HG03354 (cell line): ENCODE measurements at regions not wholly inside any gene's neighbourhood (a gene's known extent, or its start where the extent isn't known, plus 50 kb on each side); places are given as distances from the start of the nearest gene placed in this dataset.

Experiments used
- ATAC-seq: cut with Tn5 transposase; IDR thresholded peaks from one replicate; pipeline ENCODE4 v1.9.1; 2021; ENCODE audit warnings: mild to moderate bottlenecking; ENCODE audit not compliant: unreplicated experiment, poor library complexity, severe bottlenecking

DNA sequence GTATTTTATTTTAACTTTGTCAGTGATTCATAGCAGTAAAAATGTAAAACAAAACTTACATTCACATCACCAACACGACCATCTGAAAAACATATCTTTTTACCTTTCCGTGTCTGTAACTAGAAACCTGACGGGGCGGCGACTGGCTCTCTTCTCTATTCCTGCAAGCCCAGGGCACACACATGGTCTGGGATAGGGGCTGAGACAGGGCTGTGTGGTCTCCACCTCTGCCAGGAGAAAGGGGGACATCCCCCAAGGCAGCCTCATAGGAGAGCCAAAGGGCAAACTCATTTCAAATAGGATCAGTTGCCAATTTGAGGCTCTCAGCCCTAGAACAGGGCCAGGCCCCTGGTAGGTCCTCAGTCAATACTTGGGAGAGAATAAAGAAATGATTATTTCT lies 359.4 kb downstream of the TCERG1L start:
- no peak for ATAC-seq

DNA sequence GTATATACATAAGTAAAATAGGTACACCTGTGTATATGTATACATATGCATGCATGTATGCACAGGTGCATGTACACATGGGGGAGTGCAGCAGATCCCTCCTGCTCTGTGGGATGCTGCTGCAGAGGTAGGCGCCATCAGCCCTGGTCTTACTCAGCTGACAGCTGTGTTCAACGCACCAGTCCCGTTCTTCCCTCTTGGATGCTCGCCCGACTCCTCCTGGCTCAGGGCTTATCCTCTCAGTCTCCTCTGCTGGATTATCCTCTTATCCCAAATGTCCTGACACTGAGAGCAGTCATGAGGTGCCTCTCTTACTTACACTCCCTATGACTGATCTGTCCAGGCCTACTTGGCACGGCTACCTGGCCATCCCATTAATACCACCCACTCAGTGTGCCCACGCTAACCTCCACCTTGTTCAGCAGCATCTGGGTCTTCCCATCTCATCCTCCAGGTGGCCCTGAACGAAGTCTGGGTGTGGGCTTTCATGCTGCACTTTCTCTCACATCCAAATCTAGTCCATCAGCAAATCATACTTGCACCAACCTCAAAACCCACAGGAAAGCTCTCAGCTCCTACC lies 357.1 kb downstream of the TCERG1L start:
- ATAC-seq, result no peak

DNA sequence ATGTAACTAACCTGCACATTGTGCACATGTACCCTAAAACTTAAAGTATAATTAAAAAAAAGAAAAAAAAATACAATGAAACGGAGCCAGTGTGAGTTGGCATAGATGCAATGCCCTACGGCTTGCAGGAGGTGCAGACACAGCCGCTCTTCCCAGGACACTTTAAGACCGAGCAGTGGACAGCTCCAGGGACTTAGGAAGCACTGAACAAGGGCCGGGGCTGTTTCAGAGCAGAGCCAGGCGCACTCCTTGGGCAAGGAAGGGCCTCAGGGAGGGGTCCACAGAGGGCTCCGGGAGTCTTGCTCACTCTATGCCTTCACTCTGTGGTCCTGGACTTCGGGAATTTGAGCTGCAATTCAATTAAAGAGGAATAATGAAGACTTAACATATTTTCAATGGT lies 355.3 kb downstream of the TCERG1L start:
- no peak for ATAC-seq

DNA sequence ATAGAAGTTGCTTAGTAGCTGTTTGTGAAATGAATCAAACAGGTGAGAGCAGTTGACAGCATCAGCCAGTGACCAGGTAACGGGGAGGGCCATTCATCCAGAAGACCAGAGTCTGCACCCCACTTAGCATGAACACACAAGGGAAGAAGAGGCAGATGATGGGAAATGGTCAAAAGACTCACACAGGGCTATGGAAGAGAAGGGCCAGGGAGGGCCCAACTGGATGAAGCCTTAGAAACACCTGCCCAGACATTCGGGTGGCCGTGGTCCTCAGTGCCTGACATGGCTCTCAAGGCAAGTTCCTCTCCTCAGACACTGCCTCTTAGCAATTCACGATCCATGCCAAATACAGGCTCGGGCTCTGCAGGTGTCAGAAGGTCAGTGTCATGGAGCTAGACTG lies 354.1 kb downstream of the TCERG1L start:
- no peak for ATAC-seq

DNA sequence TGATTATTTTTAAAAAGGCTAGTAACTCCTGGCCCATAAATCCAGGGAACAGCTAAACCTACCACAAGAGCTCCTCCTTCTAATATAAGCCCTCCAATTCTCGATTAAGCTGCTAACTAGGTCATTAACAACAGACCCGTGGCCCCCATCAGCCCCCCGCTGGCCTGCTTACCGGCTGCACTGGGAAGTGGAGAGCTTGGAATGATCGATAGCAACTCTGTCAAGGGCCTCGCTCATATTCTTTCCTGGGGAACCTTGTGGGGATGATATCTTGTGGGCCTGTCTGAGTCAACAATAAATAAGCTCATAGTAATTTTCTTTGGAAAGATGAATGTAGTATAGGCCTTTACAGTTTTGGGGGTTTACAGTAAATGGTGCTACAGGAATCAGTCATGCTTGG lies 353.5 kb downstream of the TCERG1L start:
- no peak for ATAC-seq

DNA sequence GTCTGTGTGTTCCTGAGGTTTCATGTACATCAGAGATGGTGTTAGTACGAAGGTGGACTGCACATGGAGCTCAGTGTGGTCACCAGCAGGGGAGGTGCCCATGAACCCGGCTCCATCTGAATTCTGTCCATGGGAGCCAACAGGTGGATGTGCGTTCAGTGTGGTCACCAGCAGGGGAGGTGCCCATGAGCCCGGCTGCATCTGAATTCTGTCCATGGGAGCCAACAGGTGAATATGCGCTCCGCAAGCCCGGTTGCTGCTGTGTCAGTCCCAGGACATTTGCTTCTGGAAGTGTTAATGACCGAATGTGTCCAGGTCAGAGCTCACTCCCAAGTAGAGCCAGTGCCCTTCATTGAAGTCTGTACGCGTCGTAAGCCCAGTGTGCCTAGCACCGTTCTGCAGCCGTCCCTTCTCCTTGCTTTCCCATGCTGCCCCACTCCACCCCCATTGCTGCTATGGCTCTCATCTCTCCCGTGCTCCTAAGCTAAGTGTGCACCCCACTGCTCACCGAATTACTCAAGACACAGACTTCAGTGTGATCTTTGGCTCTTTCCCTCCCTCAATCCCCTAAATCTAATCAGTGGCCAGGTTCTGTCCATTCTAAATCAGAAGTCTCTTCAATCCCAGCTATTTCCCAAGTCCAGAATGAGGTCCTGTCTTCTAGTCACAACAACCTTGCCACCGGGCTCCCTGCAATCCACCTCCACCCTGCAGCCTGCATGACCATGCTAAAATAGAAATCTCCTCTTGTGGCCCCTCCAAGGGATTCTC lies 352.4 kb downstream of the TCERG1L start:
- no peak for ATAC-seq

DNA sequence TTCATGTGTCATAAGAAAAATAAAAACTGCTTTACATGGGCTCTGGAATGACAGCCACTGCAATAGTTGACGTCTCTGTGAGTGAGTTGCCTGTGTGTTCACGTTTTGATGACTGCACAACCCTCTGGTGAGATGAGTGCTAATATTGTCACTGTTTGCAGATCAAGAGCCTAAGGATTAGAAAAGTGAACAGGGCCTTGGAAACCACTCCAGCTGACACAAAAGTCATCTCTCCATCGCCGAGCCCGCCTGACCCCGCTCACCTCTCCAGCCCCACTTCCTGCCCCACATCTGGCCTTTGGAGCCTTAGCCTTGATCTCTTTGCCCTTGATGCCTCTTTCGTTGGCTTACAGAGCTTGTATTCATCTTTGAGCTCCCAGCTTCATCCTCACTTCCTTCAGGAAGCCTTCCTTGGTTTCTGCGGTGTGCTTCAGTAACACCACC lies 351.7 kb downstream of the TCERG1L start:
- no peak for ATAC-seq

DNA sequence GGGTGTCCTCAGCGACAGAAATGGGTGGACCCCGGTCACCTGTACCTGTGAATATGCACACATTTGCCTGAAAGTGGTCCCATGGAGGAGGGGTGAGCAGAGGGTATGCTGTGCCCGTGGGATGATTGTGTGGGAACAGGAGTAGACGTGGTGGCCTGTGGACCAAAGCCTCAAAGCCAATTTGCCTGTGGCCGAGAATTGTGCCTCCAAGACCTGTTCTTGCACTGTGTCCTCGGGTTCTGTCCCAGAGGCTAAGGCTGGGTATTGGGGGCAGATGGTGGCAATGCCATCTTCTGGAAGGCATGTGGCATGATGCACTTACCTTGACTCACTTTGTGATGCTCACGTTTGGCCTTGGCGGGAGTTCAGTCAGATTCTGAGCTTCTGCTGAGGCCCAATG lies 351.0 kb downstream of the TCERG1L start:
- no peak for ATAC-seq

DNA sequence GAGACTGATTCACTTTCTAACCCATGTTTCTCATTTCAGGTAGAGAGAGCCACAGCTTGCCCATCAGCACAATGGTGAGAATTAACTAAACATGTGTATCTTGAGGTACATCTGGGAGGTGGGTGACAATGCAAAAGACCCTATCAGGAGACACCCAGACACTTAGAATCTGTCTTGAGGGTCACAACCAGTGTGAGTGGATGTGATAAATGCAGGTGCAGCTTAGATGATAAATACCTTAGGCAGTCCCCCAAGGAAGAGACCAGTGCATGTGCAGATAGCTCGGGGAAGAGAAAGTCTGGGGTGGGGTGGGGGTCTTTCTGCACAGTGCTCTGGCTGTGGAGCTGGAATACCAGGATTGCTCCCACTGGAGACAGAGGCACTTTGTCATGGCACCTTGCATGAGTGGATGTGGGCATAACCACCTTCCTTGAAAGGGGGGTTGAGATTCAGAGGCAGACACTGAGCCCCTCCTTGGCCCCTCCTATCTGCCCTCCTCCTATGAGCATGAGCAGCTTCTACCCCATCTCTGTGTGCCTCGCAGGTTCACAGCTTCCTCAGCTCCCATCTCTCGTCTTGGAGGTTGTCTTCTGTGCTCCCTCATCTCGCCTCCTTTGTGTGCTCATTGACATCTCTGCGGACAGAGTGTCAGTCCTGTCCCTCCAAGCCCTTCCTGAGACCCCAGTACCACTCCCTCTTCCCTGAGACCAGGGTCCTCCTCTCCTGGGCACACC lies 349.8 kb downstream of the TCERG1L start:
- no peak for ATAC-seq

DNA sequence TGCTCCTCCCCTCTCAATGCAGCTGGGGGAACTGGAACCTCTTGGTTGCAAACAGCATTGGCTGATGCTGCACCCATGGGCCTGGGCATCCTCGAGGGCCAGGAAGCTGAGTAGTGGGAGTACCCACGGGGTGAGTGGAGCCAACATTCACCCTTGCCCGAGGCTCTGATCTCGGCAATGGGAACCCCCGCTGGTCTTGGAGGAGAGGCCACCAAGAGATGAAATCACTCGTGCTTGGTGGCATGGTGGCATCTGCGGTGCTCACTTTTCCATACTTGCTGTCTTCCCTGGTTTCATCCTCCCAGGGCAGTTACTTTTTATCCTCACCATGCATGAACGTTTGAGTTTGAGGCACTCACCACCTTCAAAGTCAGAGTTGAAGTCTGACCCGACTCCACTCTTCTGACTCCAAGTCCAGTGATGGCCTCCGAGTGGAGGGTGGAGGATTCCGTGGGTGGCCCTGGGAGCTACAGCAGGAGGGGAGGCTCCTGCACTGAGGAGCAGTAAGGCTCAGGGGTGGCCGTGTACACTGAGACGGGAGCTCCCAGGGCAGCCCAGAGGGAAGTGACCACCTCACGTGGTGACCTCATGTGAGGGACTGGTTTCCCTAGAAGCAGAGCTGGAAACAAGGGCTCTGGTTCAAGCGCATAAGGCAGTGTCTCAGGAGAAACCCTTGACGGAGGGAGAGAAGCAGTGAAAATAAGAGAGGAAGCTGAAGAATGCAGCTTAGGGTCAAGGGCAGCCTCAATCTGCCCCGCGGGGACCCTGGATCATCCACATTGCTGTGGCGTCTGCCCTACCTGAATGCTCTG lies 349.1 kb downstream of the TCERG1L start:
- ATAC-seq, result no peak

DNA sequence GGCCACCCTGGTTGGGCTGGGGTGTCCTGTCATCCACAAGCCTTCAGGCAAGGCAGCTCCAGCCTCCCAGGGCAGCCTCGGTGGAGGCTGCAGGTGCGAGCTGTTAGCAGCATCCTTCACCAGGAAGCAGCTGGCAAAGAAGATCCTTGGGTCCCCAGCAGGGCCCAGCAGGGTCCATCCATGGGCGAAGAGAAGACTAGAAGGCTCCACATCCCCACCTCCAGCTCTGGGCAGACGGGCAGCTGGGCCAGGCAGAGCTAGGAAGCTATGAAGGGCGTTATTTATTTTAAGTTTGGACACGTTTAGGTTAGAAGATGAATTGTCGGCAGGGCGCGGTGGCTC lies 348.5 kb downstream of the TCERG1L start:
- ATAC-seq, result no peak

DNA sequence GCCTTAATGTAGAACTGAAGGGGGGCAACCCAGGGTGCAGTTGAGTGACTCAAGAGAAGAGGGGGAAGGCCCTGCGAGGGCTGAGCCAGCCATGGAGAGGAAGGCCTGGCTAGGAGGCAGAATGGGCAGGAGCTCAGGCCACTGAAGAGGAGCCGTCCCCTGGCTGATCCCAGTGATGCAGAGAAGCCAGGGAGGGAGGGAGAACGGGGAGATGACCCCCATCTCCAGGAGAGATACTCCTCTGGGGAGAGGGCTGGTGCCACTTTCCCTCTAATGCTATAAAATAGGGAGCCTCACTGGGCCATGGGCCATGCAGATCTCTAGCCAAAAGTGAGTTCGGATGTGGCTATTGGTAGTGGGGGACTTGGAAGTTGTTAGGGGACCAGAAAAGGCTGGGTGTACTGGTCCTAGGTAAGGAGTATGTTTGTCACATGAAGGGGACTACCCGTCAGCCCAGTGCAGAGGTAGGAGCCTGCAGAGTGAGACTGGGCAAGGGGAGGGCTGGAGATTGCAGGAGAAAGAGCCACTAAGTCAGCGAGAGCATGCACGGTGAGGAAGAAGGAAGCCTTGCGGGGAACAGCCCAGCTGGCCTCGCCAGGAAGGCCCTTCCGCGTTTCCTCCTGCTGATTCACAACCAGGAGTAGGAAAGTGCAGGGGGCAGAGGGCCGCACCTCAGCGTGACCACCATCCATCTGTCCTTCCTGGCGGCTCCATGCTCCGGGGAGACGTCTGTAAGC lies 347.6 kb downstream of the TCERG1L start:
- ATAC-seq, result no peak

DNA sequence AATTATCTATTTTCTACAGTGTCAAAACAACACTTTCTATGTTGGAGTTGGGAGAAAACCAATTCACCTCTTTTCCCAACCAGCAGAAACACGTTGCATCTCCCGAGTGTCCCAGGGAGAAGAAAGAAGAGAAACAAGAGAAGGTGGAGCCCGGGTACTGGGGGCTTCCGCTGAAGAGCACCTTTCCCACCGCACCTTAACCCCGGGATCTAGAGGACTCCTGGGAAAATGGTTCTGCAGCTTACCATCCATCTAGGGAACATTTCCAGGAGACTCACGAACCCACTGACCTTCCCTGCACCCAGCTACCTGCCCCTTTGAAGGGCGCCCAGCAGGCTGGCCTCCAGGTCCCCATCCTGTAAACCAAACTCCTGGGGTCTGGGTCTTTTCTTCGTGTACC lies 346.8 kb downstream of the TCERG1L start:
- ATAC-seq, result no peak

DNA sequence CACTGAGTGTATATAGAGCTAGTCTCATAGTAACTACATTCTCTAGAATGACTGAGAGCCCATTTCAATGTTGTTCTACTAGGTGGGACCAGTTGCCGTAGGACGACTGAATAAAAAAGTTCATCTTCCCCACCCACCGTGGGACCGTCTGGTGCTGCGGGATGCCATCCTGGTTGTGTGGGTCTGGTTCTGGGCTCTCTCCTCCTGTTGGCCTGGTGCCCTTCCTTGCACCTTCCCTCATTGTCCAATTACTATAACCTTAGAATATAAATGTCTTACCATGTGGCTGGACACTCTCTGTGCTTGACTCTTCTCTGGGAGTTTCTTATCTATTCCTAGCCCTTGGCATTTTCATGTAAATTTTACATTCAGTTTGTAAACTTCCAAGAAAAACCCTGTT lies 344.4 kb downstream of the TCERG1L start:
- ATAC-seq, result no peak

DNA sequence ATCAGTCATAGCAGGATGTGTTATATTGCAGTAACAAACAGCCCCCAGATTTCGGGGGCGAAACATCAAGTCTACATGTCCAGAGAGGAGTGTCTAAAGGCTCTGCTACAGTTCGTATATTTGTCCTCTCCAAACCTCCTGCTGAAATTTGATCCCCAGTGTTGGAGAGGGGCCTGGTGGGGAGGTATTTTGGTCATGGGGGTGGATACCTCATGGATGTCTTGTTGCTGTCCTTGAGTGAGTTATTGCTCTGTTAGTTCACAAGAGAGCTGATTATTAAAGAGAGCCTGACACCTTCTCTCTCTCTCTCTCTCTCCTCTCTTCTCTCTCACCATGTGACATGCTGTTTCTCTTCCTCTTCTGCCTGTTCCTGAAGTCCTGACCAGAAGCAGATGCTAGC lies 343.7 kb downstream of the TCERG1L start:
- no peak for ATAC-seq

DNA sequence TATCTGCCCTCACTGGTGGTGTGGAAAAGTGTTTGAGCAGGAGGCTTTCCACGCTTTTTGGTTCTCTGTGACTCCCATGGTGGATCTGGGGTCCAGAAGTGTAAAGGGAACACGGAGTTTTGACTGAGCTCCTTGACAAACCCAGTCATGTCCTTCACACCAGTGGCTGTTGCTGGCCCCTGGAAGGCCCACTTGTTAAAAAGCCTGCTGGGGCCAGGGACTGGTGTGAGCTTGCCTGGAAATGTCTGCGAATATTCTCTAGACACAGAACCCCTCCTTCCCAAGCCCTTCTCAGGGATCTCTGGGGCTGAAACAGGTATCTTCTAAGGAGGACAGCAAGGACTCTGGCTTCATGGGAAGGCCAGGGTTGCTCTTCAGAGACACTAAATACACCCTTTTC lies 343.0 kb downstream of the TCERG1L start:
- no peak for ATAC-seq

DNA sequence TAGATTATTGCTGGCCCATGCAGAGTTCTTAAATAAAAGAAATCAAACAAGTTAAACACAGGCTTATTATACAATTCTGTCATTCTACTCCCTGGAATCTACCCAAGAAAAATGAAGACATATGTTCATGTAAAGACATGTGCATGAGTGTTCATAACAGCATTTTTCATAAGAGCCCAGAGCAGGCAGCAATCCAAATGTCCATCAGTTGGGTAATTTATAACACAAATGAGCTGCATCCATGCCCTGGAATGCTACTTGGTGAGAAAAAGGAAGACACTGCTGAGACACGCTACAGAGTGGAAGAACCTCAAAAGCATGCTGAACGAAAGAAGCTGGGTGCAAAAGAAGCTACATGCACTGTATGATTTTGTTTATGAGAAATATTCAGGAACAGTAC lies 342.6 kb downstream of the TCERG1L start:
- no peak for ATAC-seq

DNA sequence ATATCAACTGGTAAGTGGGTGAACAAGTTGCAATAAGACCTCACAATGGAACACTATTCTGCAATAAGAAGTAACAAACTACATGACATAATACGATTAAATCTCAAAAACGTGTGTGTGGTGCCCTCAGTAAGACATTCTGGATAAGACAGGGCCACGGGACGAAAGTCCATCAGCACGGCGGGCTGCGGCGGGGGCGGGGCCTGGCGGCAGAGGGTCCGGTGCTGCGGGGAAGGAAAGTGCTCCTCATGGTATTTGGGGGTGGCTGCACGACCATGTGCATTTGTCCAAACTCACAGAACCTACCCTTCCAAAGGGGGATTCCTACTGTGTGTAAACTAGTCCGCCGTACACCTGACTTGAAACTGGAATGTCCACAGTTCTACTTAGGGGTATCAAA lies 341.8 kb downstream of the TCERG1L start:
- no peak for ATAC-seq

DNA sequence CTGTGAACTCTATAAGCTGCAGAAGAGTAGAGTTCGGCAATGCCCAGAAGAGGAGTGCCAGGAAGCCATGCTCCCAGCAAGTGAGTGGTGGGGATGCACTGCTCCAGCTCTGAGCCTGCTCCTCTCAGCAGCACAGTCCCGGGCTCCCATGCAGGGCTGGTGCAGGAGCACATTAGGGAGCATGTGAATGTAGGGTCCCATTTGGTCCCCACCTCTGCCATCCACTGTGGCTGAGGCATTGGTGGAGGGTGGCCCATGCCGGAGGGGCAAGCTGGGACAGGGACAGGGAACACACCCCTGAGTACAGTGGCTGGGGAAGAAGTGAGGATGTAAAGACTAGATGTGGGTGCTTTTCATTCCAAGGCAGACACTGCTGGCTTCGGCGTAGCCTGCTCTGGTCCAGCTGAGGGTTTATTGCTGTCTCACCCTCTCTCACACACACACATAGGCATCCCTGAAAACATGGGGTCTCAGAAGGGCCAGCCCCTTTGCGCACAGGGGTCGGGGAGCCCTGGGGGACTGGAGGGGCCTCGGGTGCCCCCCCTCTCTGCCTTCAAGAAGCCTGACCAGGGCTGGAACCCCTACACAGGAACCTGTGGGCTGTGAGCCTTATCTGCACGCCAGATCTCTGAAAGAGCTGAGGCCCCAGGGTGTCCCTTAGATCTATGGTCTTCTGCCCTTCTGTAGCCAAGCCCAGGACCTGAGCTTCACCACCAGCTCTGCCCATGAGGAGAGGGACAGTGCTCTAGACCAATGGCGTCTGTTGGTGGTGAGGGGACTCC lies 341.0 kb downstream of the TCERG1L start:
- no peak for ATAC-seq
